H1 (cell line): ENCODE measurements at regions not wholly inside any gene's neighbourhood (a gene's known extent, or its start where the extent isn't known, plus 50 kb on each side); places are given as distances from the start of the nearest gene placed in this dataset.

ENCODE experiments used
- FOSL1 ChIP-seq: IDR thresholded peaks from 2 replicates; pipeline ENCODE4 v1.6.1; 2011; ENCODE audit warnings: mild to moderate bottlenecking, low read depth, low read length, moderate library complexity; ENCODE audit not compliant: insufficient read depth
- JUN ChIP-seq: IDR thresholded peaks from 2 replicates; pipeline ENCODE4 v1.6.1; 2011; ENCODE audit warnings: low read depth, mild to moderate bottlenecking, improper control_type of control experiment, low read length
- KDM5A ChIP-seq: fragments of 200-600 bp; IDR thresholded peaks from 2 replicates; pipeline ENCODE4 v1.7.1; 2012; ENCODE audit warnings: mild to moderate bottlenecking, low read length, inconsistent platforms, mixed read lengths
- MAFK ChIP-seq: IDR thresholded peaks from 2 replicates; pipeline ENCODE4 v1.6.1; 2012; ENCODE audit warnings: low read depth, mild to moderate bottlenecking, improper control_type of control experiment, low read length
- RXRA ChIP-seq: IDR thresholded peaks from 2 replicates; pipeline ENCODE4 v1.6.1; 2011; ENCODE audit warnings: low read depth, mild to moderate bottlenecking, low read length, moderate library complexity; ENCODE audit not compliant: insufficient read depth
- TEAD4 ChIP-seq: IDR thresholded peaks from 2 replicates; pipeline ENCODE4 v1.6.1; 2012; ENCODE audit warnings: low read depth, low read length, inconsistent platforms, mixed read lengths
- TF ChIP-seq, protein P1 (sequence below): fragments of 300-600 bp; sonication (generic); IDR thresholded peaks from 2 replicates; pipeline ENCODE4 v1.7.1; 2012; ENCODE audit warnings: low read length, moderate library complexity, mild to moderate bottlenecking, inconsistent platforms; ENCODE audit not compliant: insufficient replicate concordance
- TF ChIP-seq, protein P2 (sequence below): IDR thresholded peaks from 2 replicates; pipeline ENCODE4 v1.6.1; 2012; ENCODE audit warnings: inconsistent platforms

DNA sequence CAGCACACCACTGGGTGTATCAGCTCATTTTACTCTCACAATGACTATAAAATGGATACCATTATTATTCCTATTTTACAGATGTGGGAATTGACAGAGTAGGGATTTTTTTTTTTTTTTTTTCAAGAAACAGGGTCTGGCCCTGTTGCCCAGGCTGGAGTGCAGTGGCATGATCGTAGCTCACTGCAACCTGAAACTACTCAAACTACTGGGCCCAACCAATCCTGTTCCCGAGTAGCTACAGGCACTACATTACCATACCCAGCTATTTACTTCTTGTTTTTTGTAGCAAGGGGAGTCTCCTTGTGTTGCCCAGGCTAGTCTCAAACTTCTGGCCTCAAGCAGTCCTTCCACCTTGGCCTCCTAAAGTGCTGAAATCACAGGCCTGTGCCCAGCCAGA is 95.2 kb downstream of the LARP7 start (continued):
- TF ChIP-seq, protein P1, sequence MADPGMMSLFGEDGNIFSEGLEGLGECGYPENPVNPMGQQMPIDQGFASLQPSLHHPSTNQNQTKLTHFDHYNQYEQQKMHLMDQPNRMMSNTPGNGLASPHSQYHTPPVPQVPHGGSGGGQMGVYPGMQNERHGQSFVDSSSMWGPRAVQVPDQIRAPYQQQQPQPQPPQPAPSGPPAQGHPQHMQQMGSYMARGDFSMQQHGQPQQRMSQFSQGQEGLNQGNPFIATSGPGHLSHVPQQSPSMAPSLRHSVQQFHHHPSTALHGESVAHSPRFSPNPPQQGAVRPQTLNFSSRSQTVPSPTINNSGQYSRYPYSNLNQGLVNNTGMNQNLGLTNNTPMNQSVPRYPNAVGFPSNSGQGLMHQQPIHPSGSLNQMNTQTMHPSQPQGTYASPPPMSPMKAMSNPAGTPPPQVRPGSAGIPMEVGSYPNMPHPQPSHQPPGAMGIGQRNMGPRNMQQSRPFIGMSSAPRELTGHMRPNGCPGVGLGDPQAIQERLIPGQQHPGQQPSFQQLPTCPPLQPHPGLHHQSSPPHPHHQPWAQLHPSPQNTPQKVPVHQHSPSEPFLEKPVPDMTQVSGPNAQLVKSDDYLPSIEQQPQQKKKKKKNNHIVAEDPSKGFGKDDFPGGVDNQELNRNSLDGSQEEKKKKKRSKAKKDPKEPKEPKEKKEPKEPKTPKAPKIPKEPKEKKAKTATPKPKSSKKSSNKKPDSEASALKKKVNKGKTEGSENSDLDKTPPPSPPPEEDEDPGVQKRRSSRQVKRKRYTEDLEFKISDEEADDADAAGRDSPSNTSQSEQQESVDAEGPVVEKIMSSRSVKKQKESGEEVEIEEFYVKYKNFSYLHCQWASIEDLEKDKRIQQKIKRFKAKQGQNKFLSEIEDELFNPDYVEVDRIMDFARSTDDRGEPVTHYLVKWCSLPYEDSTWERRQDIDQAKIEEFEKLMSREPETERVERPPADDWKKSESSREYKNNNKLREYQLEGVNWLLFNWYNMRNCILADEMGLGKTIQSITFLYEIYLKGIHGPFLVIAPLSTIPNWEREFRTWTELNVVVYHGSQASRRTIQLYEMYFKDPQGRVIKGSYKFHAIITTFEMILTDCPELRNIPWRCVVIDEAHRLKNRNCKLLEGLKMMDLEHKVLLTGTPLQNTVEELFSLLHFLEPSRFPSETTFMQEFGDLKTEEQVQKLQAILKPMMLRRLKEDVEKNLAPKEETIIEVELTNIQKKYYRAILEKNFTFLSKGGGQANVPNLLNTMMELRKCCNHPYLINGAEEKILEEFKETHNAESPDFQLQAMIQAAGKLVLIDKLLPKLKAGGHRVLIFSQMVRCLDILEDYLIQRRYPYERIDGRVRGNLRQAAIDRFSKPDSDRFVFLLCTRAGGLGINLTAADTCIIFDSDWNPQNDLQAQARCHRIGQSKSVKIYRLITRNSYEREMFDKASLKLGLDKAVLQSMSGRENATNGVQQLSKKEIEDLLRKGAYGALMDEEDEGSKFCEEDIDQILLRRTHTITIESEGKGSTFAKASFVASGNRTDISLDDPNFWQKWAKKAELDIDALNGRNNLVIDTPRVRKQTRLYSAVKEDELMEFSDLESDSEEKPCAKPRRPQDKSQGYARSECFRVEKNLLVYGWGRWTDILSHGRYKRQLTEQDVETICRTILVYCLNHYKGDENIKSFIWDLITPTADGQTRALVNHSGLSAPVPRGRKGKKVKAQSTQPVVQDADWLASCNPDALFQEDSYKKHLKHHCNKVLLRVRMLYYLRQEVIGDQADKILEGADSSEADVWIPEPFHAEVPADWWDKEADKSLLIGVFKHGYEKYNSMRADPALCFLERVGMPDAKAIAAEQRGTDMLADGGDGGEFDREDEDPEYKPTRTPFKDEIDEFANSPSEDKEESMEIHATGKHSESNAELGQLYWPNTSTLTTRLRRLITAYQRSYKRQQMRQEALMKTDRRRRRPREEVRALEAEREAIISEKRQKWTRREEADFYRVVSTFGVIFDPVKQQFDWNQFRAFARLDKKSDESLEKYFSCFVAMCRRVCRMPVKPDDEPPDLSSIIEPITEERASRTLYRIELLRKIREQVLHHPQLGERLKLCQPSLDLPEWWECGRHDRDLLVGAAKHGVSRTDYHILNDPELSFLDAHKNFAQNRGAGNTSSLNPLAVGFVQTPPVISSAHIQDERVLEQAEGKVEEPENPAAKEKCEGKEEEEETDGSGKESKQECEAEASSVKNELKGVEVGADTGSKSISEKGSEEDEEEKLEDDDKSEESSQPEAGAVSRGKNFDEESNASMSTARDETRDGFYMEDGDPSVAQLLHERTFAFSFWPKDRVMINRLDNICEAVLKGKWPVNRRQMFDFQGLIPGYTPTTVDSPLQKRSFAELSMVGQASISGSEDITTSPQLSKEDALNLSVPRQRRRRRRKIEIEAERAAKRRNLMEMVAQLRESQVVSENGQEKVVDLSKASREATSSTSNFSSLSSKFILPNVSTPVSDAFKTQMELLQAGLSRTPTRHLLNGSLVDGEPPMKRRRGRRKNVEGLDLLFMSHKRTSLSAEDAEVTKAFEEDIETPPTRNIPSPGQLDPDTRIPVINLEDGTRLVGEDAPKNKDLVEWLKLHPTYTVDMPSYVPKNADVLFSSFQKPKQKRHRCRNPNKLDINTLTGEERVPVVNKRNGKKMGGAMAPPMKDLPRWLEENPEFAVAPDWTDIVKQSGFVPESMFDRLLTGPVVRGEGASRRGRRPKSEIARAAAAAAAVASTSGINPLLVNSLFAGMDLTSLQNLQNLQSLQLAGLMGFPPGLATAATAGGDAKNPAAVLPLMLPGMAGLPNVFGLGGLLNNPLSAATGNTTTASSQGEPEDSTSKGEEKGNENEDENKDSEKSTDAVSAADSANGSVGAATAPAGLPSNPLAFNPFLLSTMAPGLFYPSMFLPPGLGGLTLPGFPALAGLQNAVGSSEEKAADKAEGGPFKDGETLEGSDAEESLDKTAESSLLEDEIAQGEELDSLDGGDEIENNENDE: no peak
- TF ChIP-seq RXRA (no peak), FOSL1 (no peak), MAFK (no peak), TEAD4 (no peak), JUN (no peak), KDM5A (no peak)
- TF ChIP-seq, protein P2, sequence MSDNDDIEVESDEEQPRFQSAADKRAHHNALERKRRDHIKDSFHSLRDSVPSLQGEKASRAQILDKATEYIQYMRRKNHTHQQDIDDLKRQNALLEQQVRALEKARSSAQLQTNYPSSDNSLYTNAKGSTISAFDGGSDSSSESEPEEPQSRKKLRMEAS: no peak
